NT2/D1 (cell line): ENCODE measurements at regions not wholly inside any gene's neighbourhood (a gene's known extent, or its start where the extent isn't known, plus 50 kb on each side); places are given as distances from the start of the nearest gene placed in this dataset.

Experiments used
- SUZ12 ChIP-seq: IDR thresholded peaks from 2 replicates; pipeline ENCODE4 v1.6.1; 2011; ENCODE audit not compliant: insufficient read length, insufficient read depth; ENCODE audit errors: extremely low read depth
- ZNF274 ChIP-seq: IDR thresholded peaks from 2 replicates; pipeline ENCODE4 v1.6.1; 2011; ENCODE audit warnings: mild to moderate bottlenecking, low read depth, low read length

DNA sequence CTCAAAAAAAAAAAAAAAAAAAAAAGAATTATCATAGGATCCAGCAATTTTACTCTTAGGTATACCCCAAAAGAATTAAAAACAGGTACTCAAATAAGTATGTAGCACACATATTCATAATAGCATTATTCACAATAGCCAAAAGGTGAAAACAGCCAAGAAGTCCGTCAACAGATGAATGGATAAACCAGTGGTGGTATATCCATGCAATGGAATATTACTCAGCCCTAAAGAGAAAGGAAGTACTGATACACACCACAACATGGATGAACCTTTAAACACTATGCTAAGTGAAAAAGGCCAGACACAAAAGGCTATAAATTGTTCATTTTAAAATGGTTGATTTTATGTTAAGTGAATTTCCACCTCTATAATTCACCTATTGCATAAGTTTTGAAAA, 804.8 kb upstream of the AUTS2 start:
- TF ChIP-seq SUZ12 (no peak), ZNF274 (no peak)
